HCT116 (cell line): ENCODE measurements at regions not wholly inside any gene's neighbourhood (a gene's known extent, or its start where the extent isn't known, plus 50 kb on each side); places are given as distances from the start of the nearest gene placed in this dataset.

ENCODE experiments used
- ATAC-seq: fragments of 200-7000 bp; cut with Tn5 transposase; 2 replicates; pipeline ENCODE4 v1.9.1; 2020; ENCODE audit warnings: mild to moderate bottlenecking, moderate library complexity
- BruUV-seq: library from RNA; stranded (reverse); fragments of 400-500 nt; replicated peaks from 2 replicates; lab custom pipeline; 2021; lab: Mats Ljungman, UMichigan
- CTCF ChIA-PET: fragments of 300-600 bp; sonication (Branson Sonifier 250); formaldehyde crosslinking; loops from one replicate; lab custom pipeline; 2021; ENCODE audit warnings: antibody characterized with exemption; lab: Charles Lee
- POLR2A ChIA-PET: fragments of 300-600, 350-600 bp; sonication (Branson Sonifier 250); formaldehyde crosslinking; loops from one replicate; lab custom pipeline; 2021; ENCODE audit warnings: antibody characterized with exemption; lab: Charles Lee
- RAD21 ChIA-PET, 2 experiments: fragments of 300-600 bp; sonication (Branson Sonifier 250); formaldehyde crosslinking; loops; one replicate each; lab custom pipeline; 2023; ENCODE audit warnings: low total read pairs in 2 of 2; ENCODE audit not compliant: uncharacterized antibody in 2 of 2, unreplicated experiment in 2 of 2, low non-redundant PET in 1 of 2; lab: Charles Lee
- DNase-seq: peaks from one replicate; pipeline ENCODE4 v3.0.0-alpha.2; 2010; ENCODE audit warnings: low read depth, low spot score
- H2AFZ ChIP-seq: fragments of 200-600 bp; shearing (Covaris generic), sonication (generic); 2 replicates; pipeline ENCODE4 v1.6.1; 2017; ENCODE audit warnings: low read depth, mixed run types, mixed read lengths, antibody characterized with exemption, low read length; ENCODE audit not compliant: poor library complexity, severe bottlenecking
- H3K27ac ChIP-seq: 2 replicates; pipeline ENCODE4 v1.5.1; 2012; ENCODE audit warnings: low read depth, low read length
- H3K27me3 ChIP-seq: fragments of 200-600 bp; sonication (generic); 2 replicates; pipeline ENCODE4 v1.6.1; 2016; ENCODE audit warnings: mixed run types, low read length, mixed read lengths; ENCODE audit not compliant: insufficient read depth
- H3K36me3 ChIP-seq, 2 experiments: fragments of 200-500 bp in 1 of 2; fragments of 200-600 bp in 1 of 2; sonication (Bioruptor generic) in 1 of 2; sonication (generic) in 1 of 2; 2 replicates each; pipeline versions ENCODE4 v1.5.1 to v1.6.1; 2014 to 2016; ENCODE audit warnings: low read length in 2 of 2, inconsistent platforms in 1 of 2, mixed read lengths in 1 of 2, mixed run types in 1 of 2; ENCODE audit not compliant: insufficient read depth in 2 of 2, control insufficient read depth in 1 of 2
- H3K4me1 ChIP-seq, 2 experiments: fragments of 200-600 bp in 1 of 2; sonication (generic) in 1 of 2; 2 replicates each; pipeline versions ENCODE4 v1.5.1 to v1.6.1; 2012 to 2017; ENCODE audit warnings: low read length in 2 of 2, inconsistent platforms in 1 of 2, mild to moderate bottlenecking in 1 of 2, mixed read lengths in 1 of 2, mixed run types in 1 of 2, moderate library complexity in 1 of 2; ENCODE audit not compliant: insufficient read depth in 2 of 2, control insufficient read depth in 1 of 2
- H3K4me2 ChIP-seq: fragments of 200-600 bp; sonication (generic); 2 replicates; pipeline ENCODE4 v1.6.1; 2017; ENCODE audit warnings: mixed run types, low read length, mixed read lengths
- H3K4me3 ChIP-seq, 2 experiments: fragments of 200-600 bp in 1 of 2; sonication (generic) in 1 of 2; replicated peaks in 1 of 2; 2 replicates each; pipeline ENCODE4 v1.5.1; 2011 to 2016; ENCODE audit warnings: low read length in 2 of 2, control low read depth in 1 of 2, low read depth in 1 of 2, mild to moderate bottlenecking in 1 of 2, mixed read lengths in 1 of 2, mixed run types in 1 of 2
- H3K79me2 ChIP-seq: fragments of 200-600 bp; sonication (generic); 2 replicates; pipeline ENCODE4 v1.6.1; 2017; ENCODE audit warnings: mild to moderate bottlenecking, mixed run types, low read length, moderate library complexity, mixed read lengths; ENCODE audit not compliant: insufficient read depth
- H3K9ac ChIP-seq: fragments of 200-600 bp; sonication (generic); 2 replicates; pipeline ENCODE4 v1.6.1; 2016; ENCODE audit warnings: low read length, mixed read lengths
- H3K9me2 ChIP-seq: fragments of 200-600 bp; sonication (generic), shearing (Covaris generic); 2 replicates; pipeline ENCODE4 v1.6.1; 2017; ENCODE audit warnings: mixed run types, mild to moderate bottlenecking, moderate library complexity; ENCODE audit not compliant: insufficient read depth
- H3K9me3 ChIP-seq, 2 experiments: fragments of 200-500 bp in 1 of 2; fragments of 200-600 bp in 1 of 2; sonication (Bioruptor generic) in 1 of 2; sonication (generic) in 1 of 2; 2 replicates each; pipeline ENCODE4 v1.6.1; 2014 to 2017; ENCODE audit warnings: low read length in 2 of 2, mixed read lengths in 2 of 2, inconsistent platforms in 1 of 2, low read depth in 1 of 2, mild to moderate bottlenecking in 1 of 2, mixed run types in 1 of 2, moderate library complexity in 1 of 2; ENCODE audit not compliant: control insufficient read depth in 1 of 2, insufficient read depth in 1 of 2
- H4K20me1 ChIP-seq: fragments of 200-600 bp; sonication (generic), shearing (Covaris generic); 2 replicates; pipeline ENCODE4 v1.6.1; 2017; ENCODE audit warnings: mixed run types, mild to moderate bottlenecking, moderate library complexity; ENCODE audit not compliant: insufficient read depth
- EGR1 ChIP-seq: IDR thresholded peaks from 2 replicates; pipeline ENCODE4 v1.6.1; 2012; ENCODE audit warnings: low read depth
- EZH2phosphoT487 ChIP-seq: fragments of 200-600 bp; IDR thresholded peaks from 2 replicates; pipeline ENCODE4 v1.6.1; 2018; ENCODE audit warnings: antibody characterized with exemption, borderline replicate concordance
- intact Hi-C: fragments of 100-400 bp; cut with micrococcal nuclease; formaldehyde crosslinking; loops from 2 replicates; pipeline ENCODE4 v1.10.0; 2022
- TF ChIP-seq, protein P1 (sequence below), 3 experiments: fragments of 200-600 bp in 1 of 3; sonication (generic) in 1 of 3; IDR thresholded peaks in 2 of 3; conservative IDR thresholded peaks in 1 of 3; 2 replicates each; pipeline ENCODE4 v1.5.1; 2012 to 2017; ENCODE audit warnings: low read depth in 2 of 3, low read length in 2 of 3, antibody characterized with exemption in 1 of 3, borderline replicate concordance in 1 of 3, control low read depth in 1 of 3, mild to moderate bottlenecking in 1 of 3, mixed read lengths in 1 of 3, mixed run types in 1 of 3, moderate library complexity in 1 of 3; ENCODE audit not compliant: insufficient read depth in 1 of 3
- TF ChIP-seq, protein P2 (sequence below): IDR thresholded peaks from 2 replicates; pipeline ENCODE4 v1.6.1; 2012; ENCODE audit warnings: low read depth

DNA sequence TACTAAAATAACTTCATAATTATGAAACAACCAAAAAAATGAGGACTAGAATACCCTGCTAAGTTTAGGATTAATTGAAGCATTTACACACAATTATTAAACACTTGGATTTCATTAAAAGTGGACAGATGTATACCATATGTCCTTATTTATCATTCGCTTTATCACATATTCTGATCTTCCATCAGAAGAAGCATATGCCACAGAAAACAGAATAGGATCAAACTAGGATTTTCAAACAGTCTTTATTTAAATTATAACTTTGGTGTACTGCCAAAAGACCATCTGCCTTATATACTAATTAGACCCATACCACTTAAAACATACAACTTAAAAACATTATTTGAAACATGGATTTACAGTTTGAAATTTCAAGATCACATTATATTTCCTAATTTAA lies 727.1 kb upstream of the KLHL1 start:
- Histone ChIP-seq H3K36me3 (no peaks in the 10 kb centered on the region), H2AFZ (no peak overlapping the region), H3K4me3 (no peak overlapping the region), H3K79me2 (no peaks in the 10 kb centered on the region), H3K9me2 (no peaks in the 10 kb centered on the region), H4K20me1 (no peaks in the 10 kb centered on the region), H3K4me1 (no peaks in the 10 kb centered on the region), H3K9me3 (no peaks in the 10 kb centered on the region), H3K27me3 (no peaks in the 10 kb centered on the region), H3K9ac (no peak overlapping the region), H3K27ac (no peak overlapping the region), H3K4me2 (no peak overlapping the region)
- DNase-seq (no peak), ATAC-seq (no peak)
- ChIA-PET RAD21 (interaction anchor here in 1 of 2 experiments (0.6 kb wide), 1 partner anchor 370 kb away, joined by 3 read pairs; no protein-coding TSS in a partner anchor), POLR2A (no interaction called here), CTCF (no interaction called here)
- TF ChIP-seq EZH2phosphoT487 (no peak), EGR1 (no peak)
- TF ChIP-seq, protein P1, sequence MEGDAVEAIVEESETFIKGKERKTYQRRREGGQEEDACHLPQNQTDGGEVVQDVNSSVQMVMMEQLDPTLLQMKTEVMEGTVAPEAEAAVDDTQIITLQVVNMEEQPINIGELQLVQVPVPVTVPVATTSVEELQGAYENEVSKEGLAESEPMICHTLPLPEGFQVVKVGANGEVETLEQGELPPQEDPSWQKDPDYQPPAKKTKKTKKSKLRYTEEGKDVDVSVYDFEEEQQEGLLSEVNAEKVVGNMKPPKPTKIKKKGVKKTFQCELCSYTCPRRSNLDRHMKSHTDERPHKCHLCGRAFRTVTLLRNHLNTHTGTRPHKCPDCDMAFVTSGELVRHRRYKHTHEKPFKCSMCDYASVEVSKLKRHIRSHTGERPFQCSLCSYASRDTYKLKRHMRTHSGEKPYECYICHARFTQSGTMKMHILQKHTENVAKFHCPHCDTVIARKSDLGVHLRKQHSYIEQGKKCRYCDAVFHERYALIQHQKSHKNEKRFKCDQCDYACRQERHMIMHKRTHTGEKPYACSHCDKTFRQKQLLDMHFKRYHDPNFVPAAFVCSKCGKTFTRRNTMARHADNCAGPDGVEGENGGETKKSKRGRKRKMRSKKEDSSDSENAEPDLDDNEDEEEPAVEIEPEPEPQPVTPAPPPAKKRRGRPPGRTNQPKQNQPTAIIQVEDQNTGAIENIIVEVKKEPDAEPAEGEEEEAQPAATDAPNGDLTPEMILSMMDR (IDR thresholded peaks at IDR 0.05 in 2 of 3, conservative IDR thresholded peaks at IDR 0.05 in 1 of 3; ENCODE audit: borderline replicate concordance in 1 of 3, insufficient read depth in 1 of 3, low read depth in 2 of 3, low read length in 2 of 3): no peak
- TF ChIP-seq, protein P2, sequence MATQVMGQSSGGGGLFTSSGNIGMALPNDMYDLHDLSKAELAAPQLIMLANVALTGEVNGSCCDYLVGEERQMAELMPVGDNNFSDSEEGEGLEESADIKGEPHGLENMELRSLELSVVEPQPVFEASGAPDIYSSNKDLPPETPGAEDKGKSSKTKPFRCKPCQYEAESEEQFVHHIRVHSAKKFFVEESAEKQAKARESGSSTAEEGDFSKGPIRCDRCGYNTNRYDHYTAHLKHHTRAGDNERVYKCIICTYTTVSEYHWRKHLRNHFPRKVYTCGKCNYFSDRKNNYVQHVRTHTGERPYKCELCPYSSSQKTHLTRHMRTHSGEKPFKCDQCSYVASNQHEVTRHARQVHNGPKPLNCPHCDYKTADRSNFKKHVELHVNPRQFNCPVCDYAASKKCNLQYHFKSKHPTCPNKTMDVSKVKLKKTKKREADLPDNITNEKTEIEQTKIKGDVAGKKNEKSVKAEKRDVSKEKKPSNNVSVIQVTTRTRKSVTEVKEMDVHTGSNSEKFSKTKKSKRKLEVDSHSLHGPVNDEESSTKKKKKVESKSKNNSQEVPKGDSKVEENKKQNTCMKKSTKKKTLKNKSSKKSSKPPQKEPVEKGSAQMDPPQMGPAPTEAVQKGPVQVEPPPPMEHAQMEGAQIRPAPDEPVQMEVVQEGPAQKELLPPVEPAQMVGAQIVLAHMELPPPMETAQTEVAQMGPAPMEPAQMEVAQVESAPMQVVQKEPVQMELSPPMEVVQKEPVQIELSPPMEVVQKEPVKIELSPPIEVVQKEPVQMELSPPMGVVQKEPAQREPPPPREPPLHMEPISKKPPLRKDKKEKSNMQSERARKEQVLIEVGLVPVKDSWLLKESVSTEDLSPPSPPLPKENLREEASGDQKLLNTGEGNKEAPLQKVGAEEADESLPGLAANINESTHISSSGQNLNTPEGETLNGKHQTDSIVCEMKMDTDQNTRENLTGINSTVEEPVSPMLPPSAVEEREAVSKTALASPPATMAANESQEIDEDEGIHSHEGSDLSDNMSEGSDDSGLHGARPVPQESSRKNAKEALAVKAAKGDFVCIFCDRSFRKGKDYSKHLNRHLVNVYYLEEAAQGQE: no peak
- no TSS peak for BruUV-seq
- intact Hi-C loops: no loop called here
